AG04449 (cell line): ENCODE measurements at regions not wholly inside any gene's neighbourhood (a gene's known extent, or its start where the extent isn't known, plus 50 kb on each side); places are given as distances from the start of the nearest gene placed in this dataset.
A peak's percentile ranks its signal among the peaks of the same experiment; 100 is the strongest.

Source experiments
- CTCF ChIA-PET: fragments of 350-600 bp; formaldehyde crosslinking; extraction: SDS; loops from one replicate; lab custom pipeline; 2021; ENCODE audit warnings: antibody characterized with exemption; lab: Yijun Ruan, JAX
- POLR2A ChIA-PET: fragments of 400-600, 350-600 bp; formaldehyde crosslinking; extraction: SDS; loops from one replicate; lab custom pipeline; 2020; ENCODE audit warnings: antibody characterized with exemption, inconsistent platforms; lab: Yijun Ruan, JAX
- DNase-seq: peaks from one replicate; pipeline ENCODE4 v3.0.0-alpha.2; 2010; ENCODE audit warnings: low read depth, low spot score
- H3K4me3 ChIP-seq: 2 replicates; pipeline ENCODE4 v1.5.1; 2011; ENCODE audit warnings: low read depth, mild to moderate bottlenecking, control low read depth, low read length
- TF ChIP-seq, protein P1 (sequence below): IDR thresholded peaks from one replicate; pipeline ENCODE4 v1.5.1; 2011; ENCODE audit warnings: mild to moderate bottlenecking, moderate library complexity, low read length, control low read depth, inconsistent platforms; ENCODE audit not compliant: insufficient read depth; ENCODE audit errors: missing control alignments

GRCh38 chrX:2629316-2630007 lies 61.6 kb upstream of the CD99 start:
- CTCF ChIA-PET = no interaction called here

DNA sequence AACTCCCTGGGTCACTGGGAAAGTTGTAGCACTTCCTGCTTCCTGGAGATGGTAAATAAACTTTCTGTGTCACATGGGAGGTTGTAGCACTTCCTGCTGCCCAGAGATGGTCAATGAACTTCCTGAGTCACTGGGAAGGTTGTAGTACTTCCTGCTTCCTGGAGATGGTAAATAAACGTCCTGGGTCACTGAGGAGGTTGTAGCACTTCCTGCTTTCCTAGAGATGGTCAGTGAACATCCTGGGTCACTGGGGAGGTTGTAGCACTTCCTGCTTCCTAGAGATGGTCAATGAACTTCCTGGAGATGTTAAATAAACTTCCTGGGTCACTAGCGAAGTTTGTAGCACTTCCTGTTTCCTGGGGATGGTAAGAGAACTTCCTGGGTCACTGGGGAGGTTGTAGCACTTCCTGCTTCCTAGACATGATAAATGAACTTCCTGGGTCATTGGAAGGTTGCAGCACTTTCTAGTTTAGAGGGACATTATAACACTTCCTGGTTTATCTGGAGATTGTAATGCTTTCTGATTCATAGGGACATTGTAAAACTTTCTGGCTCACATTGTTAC lies 62.3 kb upstream of the CD99 start:
- no peak for DNase-seq
- TF ChIP-seq, protein P1, sequence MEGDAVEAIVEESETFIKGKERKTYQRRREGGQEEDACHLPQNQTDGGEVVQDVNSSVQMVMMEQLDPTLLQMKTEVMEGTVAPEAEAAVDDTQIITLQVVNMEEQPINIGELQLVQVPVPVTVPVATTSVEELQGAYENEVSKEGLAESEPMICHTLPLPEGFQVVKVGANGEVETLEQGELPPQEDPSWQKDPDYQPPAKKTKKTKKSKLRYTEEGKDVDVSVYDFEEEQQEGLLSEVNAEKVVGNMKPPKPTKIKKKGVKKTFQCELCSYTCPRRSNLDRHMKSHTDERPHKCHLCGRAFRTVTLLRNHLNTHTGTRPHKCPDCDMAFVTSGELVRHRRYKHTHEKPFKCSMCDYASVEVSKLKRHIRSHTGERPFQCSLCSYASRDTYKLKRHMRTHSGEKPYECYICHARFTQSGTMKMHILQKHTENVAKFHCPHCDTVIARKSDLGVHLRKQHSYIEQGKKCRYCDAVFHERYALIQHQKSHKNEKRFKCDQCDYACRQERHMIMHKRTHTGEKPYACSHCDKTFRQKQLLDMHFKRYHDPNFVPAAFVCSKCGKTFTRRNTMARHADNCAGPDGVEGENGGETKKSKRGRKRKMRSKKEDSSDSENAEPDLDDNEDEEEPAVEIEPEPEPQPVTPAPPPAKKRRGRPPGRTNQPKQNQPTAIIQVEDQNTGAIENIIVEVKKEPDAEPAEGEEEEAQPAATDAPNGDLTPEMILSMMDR = no peak
- no peak overlapping the region for H3K4me3 ChIP-seq
- CTCF ChIA-PET = no interaction called here
- POLR2A ChIA-PET = no interaction called here

More at GRCh38 chrX:2629316-2630007, 61.6 kb upstream of the CD99 start:
- POLR2A ChIA-PET = no interaction called here
- no peak for DNase-seq
- TF ChIP-seq, protein P1 = no peak
- no peak overlapping the region for H3K4me3 ChIP-seq

DNA sequence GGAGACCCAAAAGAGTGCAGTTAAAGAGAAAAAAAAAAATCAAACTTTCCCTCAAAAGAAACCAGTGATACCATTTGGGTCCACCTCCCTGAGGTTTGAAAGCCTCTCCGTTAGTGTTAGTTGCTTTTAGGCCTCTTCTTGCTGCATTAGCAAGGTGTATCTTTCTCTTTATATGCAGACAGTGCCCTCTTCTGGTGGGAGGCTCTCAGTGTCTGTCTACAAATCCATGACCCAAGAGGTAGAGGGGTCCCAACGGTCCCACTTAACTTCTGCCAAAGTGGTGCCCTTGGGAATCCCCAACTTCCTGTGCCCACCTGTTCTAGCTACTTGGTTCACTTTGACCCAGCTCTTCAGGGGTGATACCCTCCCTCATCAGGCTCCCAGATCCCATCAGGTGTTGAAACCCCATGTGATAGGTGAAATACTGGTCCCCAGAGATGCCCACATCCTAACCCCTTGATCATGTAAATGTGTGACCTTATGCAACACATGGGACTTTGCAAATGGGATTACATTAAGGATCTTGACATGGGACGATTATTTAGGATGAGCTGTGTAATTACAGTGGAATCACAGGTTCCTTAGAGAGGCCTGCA lies 63.7 kb upstream of the CD99 start:
- POLR2A ChIA-PET = no interaction called here
- no peak overlapping the region for H3K4me3 ChIP-seq
- no peak for DNase-seq
- CTCF ChIA-PET = no interaction called here
- TF ChIP-seq, protein P1 = peak; percentile 51

GRCh38 chrX:2626750-2627149 lies 64.3 kb upstream of the CD99 start:
- TF ChIP-seq, protein P1 = no peak
- POLR2A ChIA-PET = no interaction called here
- DNase-seq = no peak
- CTCF ChIA-PET = no interaction called here
- no peak overlapping the region for H3K4me3 ChIP-seq

GRCh38 chrX:2620576-2620975 lies 70.5 kb upstream of the CD99 start:
- no peak for DNase-seq
- TF ChIP-seq, protein P1 = no peak
- ChIA-PET POLR2A (no interaction called here), CTCF (no interaction called here)
- H3K4me3 ChIP-seq = no peak overlapping the region

DNA sequence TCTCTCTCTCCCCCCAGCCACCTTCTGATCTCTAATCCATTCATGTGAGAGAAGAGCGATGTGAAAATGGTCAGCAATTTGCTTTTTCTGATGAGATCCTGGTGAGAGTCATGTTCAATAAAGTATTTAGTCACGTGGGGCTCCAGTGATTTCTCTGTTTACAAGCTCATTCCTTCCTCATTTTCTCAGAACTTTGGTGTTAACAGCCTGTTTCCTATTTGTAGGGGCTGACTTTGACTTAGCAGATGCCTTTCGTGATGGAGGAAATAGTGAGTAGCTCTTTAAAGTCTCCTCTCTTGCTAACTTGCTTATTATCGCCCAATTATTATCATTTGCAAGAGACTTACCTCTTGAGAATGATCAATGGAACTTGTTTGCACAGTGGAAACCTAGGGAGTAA lies 72.6 kb upstream of the CD99 start:
- CTCF ChIA-PET = no interaction called here
- no peak overlapping the region for H3K4me3 ChIP-seq
- POLR2A ChIA-PET = no interaction called here

More for the DNA sequence above, 72.6 kb upstream of the CD99 start:
- TF ChIP-seq, protein P1 = no peak
- DNase-seq = no peak
